HCT116 (cell line): ENCODE measurements at regions not wholly inside any gene's neighbourhood (a gene's known extent, or its start where the extent isn't known, plus 50 kb on each side); places are given as distances from the start of the nearest gene placed in this dataset.

Experiments
- ATAC-seq: fragments of 200-7000 bp; cut with Tn5 transposase; 2 replicates; pipeline ENCODE4 v1.9.1; 2020; ENCODE audit warnings: mild to moderate bottlenecking, moderate library complexity
- BruUV-seq: library from RNA; stranded (reverse); fragments of 400-500 nt; replicated peaks from 2 replicates; lab custom pipeline; 2021; lab: Mats Ljungman, UMichigan
- CTCF ChIA-PET: fragments of 300-600 bp; sonication (Branson Sonifier 250); formaldehyde crosslinking; loops from one replicate; lab custom pipeline; 2021; ENCODE audit warnings: antibody characterized with exemption; lab: Charles Lee
- POLR2A ChIA-PET: fragments of 300-600, 350-600 bp; sonication (Branson Sonifier 250); formaldehyde crosslinking; loops from one replicate; lab custom pipeline; 2021; ENCODE audit warnings: antibody characterized with exemption; lab: Charles Lee
- RAD21 ChIA-PET, 2 experiments: fragments of 300-600 bp; sonication (Branson Sonifier 250); formaldehyde crosslinking; loops; one replicate each; lab custom pipeline; 2023; ENCODE audit warnings: low total read pairs in 2 of 2; ENCODE audit not compliant: uncharacterized antibody in 2 of 2, unreplicated experiment in 2 of 2, low non-redundant PET in 1 of 2; lab: Charles Lee
- DNase-seq: peaks from one replicate; pipeline ENCODE4 v3.0.0-alpha.2; 2010; ENCODE audit warnings: low read depth, low spot score
- H2AFZ ChIP-seq: fragments of 200-600 bp; shearing (Covaris generic), sonication (generic); 2 replicates; pipeline ENCODE4 v1.6.1; 2017; ENCODE audit warnings: low read depth, mixed run types, mixed read lengths, antibody characterized with exemption, low read length; ENCODE audit not compliant: poor library complexity, severe bottlenecking
- H3K27ac ChIP-seq: 2 replicates; pipeline ENCODE4 v1.5.1; 2012; ENCODE audit warnings: low read depth, low read length
- H3K27me3 ChIP-seq: fragments of 200-600 bp; sonication (generic); 2 replicates; pipeline ENCODE4 v1.6.1; 2016; ENCODE audit warnings: mixed run types, low read length, mixed read lengths; ENCODE audit not compliant: insufficient read depth
- H3K36me3 ChIP-seq, 2 experiments: fragments of 200-500 bp in 1 of 2; fragments of 200-600 bp in 1 of 2; sonication (Bioruptor generic) in 1 of 2; sonication (generic) in 1 of 2; 2 replicates each; pipeline versions ENCODE4 v1.5.1 to v1.6.1; 2014 to 2016; ENCODE audit warnings: low read length in 2 of 2, inconsistent platforms in 1 of 2, mixed read lengths in 1 of 2, mixed run types in 1 of 2; ENCODE audit not compliant: insufficient read depth in 2 of 2, control insufficient read depth in 1 of 2
- H3K4me1 ChIP-seq, 2 experiments: fragments of 200-600 bp in 1 of 2; sonication (generic) in 1 of 2; 2 replicates each; pipeline versions ENCODE4 v1.5.1 to v1.6.1; 2012 to 2017; ENCODE audit warnings: low read length in 2 of 2, inconsistent platforms in 1 of 2, mild to moderate bottlenecking in 1 of 2, mixed read lengths in 1 of 2, mixed run types in 1 of 2, moderate library complexity in 1 of 2; ENCODE audit not compliant: insufficient read depth in 2 of 2, control insufficient read depth in 1 of 2
- H3K4me2 ChIP-seq: fragments of 200-600 bp; sonication (generic); 2 replicates; pipeline ENCODE4 v1.6.1; 2017; ENCODE audit warnings: mixed run types, low read length, mixed read lengths
- H3K4me3 ChIP-seq, 2 experiments: fragments of 200-600 bp in 1 of 2; sonication (generic) in 1 of 2; replicated peaks in 1 of 2; 2 replicates each; pipeline ENCODE4 v1.5.1; 2011 to 2016; ENCODE audit warnings: low read length in 2 of 2, control low read depth in 1 of 2, low read depth in 1 of 2, mild to moderate bottlenecking in 1 of 2, mixed read lengths in 1 of 2, mixed run types in 1 of 2
- H3K79me2 ChIP-seq: fragments of 200-600 bp; sonication (generic); 2 replicates; pipeline ENCODE4 v1.6.1; 2017; ENCODE audit warnings: mild to moderate bottlenecking, mixed run types, low read length, moderate library complexity, mixed read lengths; ENCODE audit not compliant: insufficient read depth
- H3K9ac ChIP-seq: fragments of 200-600 bp; sonication (generic); 2 replicates; pipeline ENCODE4 v1.6.1; 2016; ENCODE audit warnings: low read length, mixed read lengths
- H3K9me2 ChIP-seq: fragments of 200-600 bp; sonication (generic), shearing (Covaris generic); 2 replicates; pipeline ENCODE4 v1.6.1; 2017; ENCODE audit warnings: mixed run types, mild to moderate bottlenecking, moderate library complexity; ENCODE audit not compliant: insufficient read depth
- H3K9me3 ChIP-seq, 2 experiments: fragments of 200-500 bp in 1 of 2; fragments of 200-600 bp in 1 of 2; sonication (Bioruptor generic) in 1 of 2; sonication (generic) in 1 of 2; 2 replicates each; pipeline ENCODE4 v1.6.1; 2014 to 2017; ENCODE audit warnings: low read length in 2 of 2, mixed read lengths in 2 of 2, inconsistent platforms in 1 of 2, low read depth in 1 of 2, mild to moderate bottlenecking in 1 of 2, mixed run types in 1 of 2, moderate library complexity in 1 of 2; ENCODE audit not compliant: control insufficient read depth in 1 of 2, insufficient read depth in 1 of 2
- H4K20me1 ChIP-seq: fragments of 200-600 bp; sonication (generic), shearing (Covaris generic); 2 replicates; pipeline ENCODE4 v1.6.1; 2017; ENCODE audit warnings: mixed run types, mild to moderate bottlenecking, moderate library complexity; ENCODE audit not compliant: insufficient read depth
- CEBPB ChIP-seq: IDR thresholded peaks from 2 replicates; pipeline ENCODE4 v1.6.1; 2012; ENCODE audit warnings: low read depth
- CTCF ChIP-seq, 3 experiments: fragments of 200-600 bp in 1 of 3; sonication (generic) in 1 of 3; IDR thresholded peaks in 2 of 3; conservative IDR thresholded peaks in 1 of 3; 2 replicates each; pipeline ENCODE4 v1.5.1; 2012 to 2017; ENCODE audit warnings: low read depth in 2 of 3, low read length in 2 of 3, antibody characterized with exemption in 1 of 3, borderline replicate concordance in 1 of 3, control low read depth in 1 of 3, mild to moderate bottlenecking in 1 of 3, mixed read lengths in 1 of 3, mixed run types in 1 of 3, moderate library complexity in 1 of 3; ENCODE audit not compliant: insufficient read depth in 1 of 3
- EGR1 ChIP-seq: IDR thresholded peaks from 2 replicates; pipeline ENCODE4 v1.6.1; 2012; ENCODE audit warnings: low read depth
- ELF1 ChIP-seq: IDR thresholded peaks from 2 replicates; pipeline ENCODE4 v1.6.1; 2012; ENCODE audit warnings: low read depth, borderline replicate concordance
- EZH2phosphoT487 ChIP-seq: fragments of 200-600 bp; IDR thresholded peaks from 2 replicates; pipeline ENCODE4 v1.6.1; 2018; ENCODE audit warnings: antibody characterized with exemption, borderline replicate concordance
- JUND ChIP-seq: IDR thresholded peaks from 2 replicates; pipeline ENCODE4 v1.6.1; 2012
- MAX ChIP-seq: IDR thresholded peaks from 2 replicates; pipeline ENCODE4 v1.6.1; 2012
- POLR2A ChIP-seq: IDR thresholded peaks from 2 replicates; pipeline ENCODE4 v1.7.0; 2011; ENCODE audit warnings: borderline replicate concordance; ENCODE audit not compliant: insufficient read depth, insufficient read length; ENCODE audit errors: extremely low read depth
- RAD21 ChIP-seq: IDR thresholded peaks from 2 replicates; pipeline ENCODE4 v1.6.1; 2012; ENCODE audit warnings: low read depth, mild to moderate bottlenecking
- SIN3A ChIP-seq: IDR thresholded peaks from 2 replicates; pipeline ENCODE4 v1.6.1; 2012; ENCODE audit warnings: low read depth
- SP1 ChIP-seq: IDR thresholded peaks from 2 replicates; pipeline ENCODE4 v1.6.1; 2012; ENCODE audit warnings: low read depth
- SRF ChIP-seq: IDR thresholded peaks from 2 replicates; pipeline ENCODE4 v1.6.1; 2012; ENCODE audit warnings: low read depth
- YY1 ChIP-seq: IDR thresholded peaks from 2 replicates; pipeline ENCODE4 v1.6.1; 2011; ENCODE audit warnings: low read length, low read depth, moderate library complexity, mild to moderate bottlenecking; ENCODE audit not compliant: insufficient replicate concordance; ENCODE audit errors: extremely low read depth
- ZBTB33 ChIP-seq: IDR thresholded peaks from 2 replicates; pipeline ENCODE4 v1.6.1; 2011; ENCODE audit warnings: mild to moderate bottlenecking, low read length, moderate library complexity; ENCODE audit not compliant: insufficient replicate concordance; ENCODE audit errors: extremely low read depth
- intact Hi-C: fragments of 100-400 bp; cut with micrococcal nuclease; formaldehyde crosslinking; loops from 2 replicates; pipeline ENCODE4 v1.10.0; 2022

- Histone ChIP-seq H3K4me1 (no peaks in the 10 kb centered on the region), H3K79me2 (no peaks in the 10 kb centered on the region)
- TF ChIP-seq JUND (no peak), ZBTB33 (no peak), SRF (no peak), CTCF (IDR thresholded peaks at IDR 0.05 in 2 of 3, conservative IDR thresholded peaks at IDR 0.05 in 1 of 3; ENCODE audit: borderline replicate concordance in 1 of 3, insufficient read depth in 1 of 3, low read depth in 2 of 3, low read length in 2 of 3) (no peak), EZH2phosphoT487 (no peak)
- TF ChIP-seq, all 23 proteins: peak for 0
- Histone ChIP-seq H3K27me3 (no peaks in the 10 kb centered on the region), H3K36me3 (no peaks in the 10 kb centered on the region), H3K27ac (no peak overlapping the region), H4K20me1 (no peaks in the 10 kb centered on the region), H2AFZ (no peak overlapping the region), H3K4me2 (no peak overlapping the region), H3K9me2 (no peaks in the 10 kb centered on the region), H3K9me3 (no peaks in the 10 kb centered on the region), H3K4me3 (no peak overlapping the region), H3K9ac (no peak overlapping the region)
- intact Hi-C loops, result no loop called here
- ATAC-seq (no peak), DNase-seq (no peak)
- RAD21 ChIA-PET, result no interaction called here
- CTCF ChIA-PET, result no interaction called here
- POLR2A ChIA-PET, result no interaction called here
- BruUV-seq, result no TSS peak
Measured at GRCh38 chr1:185600641-185601040, 133.6 kb upstream of the HMCN1 start.

GRCh38 chr1:185598332-185598731, 135.9 kb upstream of the HMCN1 start:
- no peak overlapping the region for H3K27ac ChIP-seq
- no peaks in the 10 kb centered on the region for H3K4me1 ChIP-seq
- no TSS peak for BruUV-seq
- no peaks in the 10 kb centered on the region for H3K79me2 ChIP-seq
- POLR2A ChIA-PET, result no interaction called here
- ATAC-seq (no peak), DNase-seq (no peak)
- H3K9ac ChIP-seq, result no peak overlapping the region
- intact Hi-C loops, result no loop called here
- no peaks in the 10 kb centered on the region for H3K9me2 ChIP-seq
- CTCF ChIA-PET, result no interaction called here
- H3K36me3 ChIP-seq, result no peaks in the 10 kb centered on the region
- no peaks in the 10 kb centered on the region for H4K20me1 ChIP-seq
- H3K4me3 ChIP-seq, result no peak overlapping the region
- H3K9me3 ChIP-seq, result no peaks in the 10 kb centered on the region
- TF ChIP-seq SIN3A (no peak), CEBPB (no peak), POLR2A (no peak), ELF1 (no peak), SRF (no peak), MAX (no peak), JUND (no peak), YY1 (no peak), RAD21 (no peak), EGR1 (no peak), EZH2phosphoT487 (no peak), SP1 (no peak)
- RAD21 ChIA-PET, result no interaction called here
- H3K27me3 ChIP-seq, result no peaks in the 10 kb centered on the region
- no peak overlapping the region for H3K4me2 ChIP-seq
- H2AFZ ChIP-seq, result no peak overlapping the region
